ENCODE measurements at regions not wholly inside any gene's neighbourhood (a gene's known extent, or its start where the extent isn't known, plus 50 kb on each side); places are given as distances from the start of the nearest gene placed in this dataset.

DNA sequence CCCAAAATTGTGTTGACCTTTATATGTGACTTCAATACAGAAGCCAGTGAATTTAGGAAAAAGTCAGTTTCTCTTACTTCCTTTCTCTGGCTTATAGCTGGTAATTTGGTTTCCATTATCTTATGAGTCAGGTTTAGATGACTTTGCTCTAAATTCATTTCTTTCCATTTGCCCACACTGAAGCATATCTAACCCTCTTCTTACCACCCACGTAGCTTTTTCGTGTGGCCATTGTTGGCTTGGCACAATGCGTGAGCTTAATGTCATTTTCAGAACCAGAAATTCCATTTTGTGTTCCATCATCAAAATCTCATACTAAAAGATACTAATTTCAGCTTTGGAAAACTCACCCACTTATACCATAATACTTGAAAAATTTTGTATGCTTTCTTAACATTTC lies 271.2 kb downstream of the INHBA start:
- TF ChIP-seq, protein P1, sequence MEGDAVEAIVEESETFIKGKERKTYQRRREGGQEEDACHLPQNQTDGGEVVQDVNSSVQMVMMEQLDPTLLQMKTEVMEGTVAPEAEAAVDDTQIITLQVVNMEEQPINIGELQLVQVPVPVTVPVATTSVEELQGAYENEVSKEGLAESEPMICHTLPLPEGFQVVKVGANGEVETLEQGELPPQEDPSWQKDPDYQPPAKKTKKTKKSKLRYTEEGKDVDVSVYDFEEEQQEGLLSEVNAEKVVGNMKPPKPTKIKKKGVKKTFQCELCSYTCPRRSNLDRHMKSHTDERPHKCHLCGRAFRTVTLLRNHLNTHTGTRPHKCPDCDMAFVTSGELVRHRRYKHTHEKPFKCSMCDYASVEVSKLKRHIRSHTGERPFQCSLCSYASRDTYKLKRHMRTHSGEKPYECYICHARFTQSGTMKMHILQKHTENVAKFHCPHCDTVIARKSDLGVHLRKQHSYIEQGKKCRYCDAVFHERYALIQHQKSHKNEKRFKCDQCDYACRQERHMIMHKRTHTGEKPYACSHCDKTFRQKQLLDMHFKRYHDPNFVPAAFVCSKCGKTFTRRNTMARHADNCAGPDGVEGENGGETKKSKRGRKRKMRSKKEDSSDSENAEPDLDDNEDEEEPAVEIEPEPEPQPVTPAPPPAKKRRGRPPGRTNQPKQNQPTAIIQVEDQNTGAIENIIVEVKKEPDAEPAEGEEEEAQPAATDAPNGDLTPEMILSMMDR (IDR thresholded peaks at IDR 0.05; ENCODE audit: low read depth, low read length) = no peak
- TF ChIP-seq EZH2phosphoT487 (IDR thresholded peaks at IDR 0.05; ENCODE audit: low read depth) = no peak

Data from OCI-LY3 (cell line).